T-cell (primary cell): ENCODE measurements at regions not wholly inside any gene's neighbourhood (a gene's known extent, or its start where the extent isn't known, plus 50 kb on each side); places are given as distances from the start of the nearest gene placed in this dataset.
"Not testable (repeated sequence)": the region's sequence is repeated elsewhere in the genome, so short reads cannot be mapped to it uniquely, and the experiment has no call there.

Experiments used
- ATAC-seq, 4 experiments: fragments of 200-7000 bp in 3 of 4; fragments of 150-1000 bp in 1 of 4; cut with Tn5 transposase; replicated peaks in 1 of 4; 1 replicate in 3 of 4; 2 replicates in 1 of 4; pipeline ENCODE4 v1.10.0; 2021; ENCODE audit warnings: moderate library complexity in 3 of 4, mild to moderate bottlenecking in 2 of 4, moderate number of reproducible peaks in 1 of 4
- CTCF ChIA-PET, 2 donors: fragments of 300-600 bp; sonication (Branson Sonifier 250); formaldehyde crosslinking; loops; one replicate each; lab custom pipeline; 2022; ENCODE audit warnings: antibody characterized with exemption in 2 of 2; lab: Charles Lee
- POLR2A ChIA-PET, 2 donors: fragments of 300-600 bp; sonication (Branson Sonifier 250); formaldehyde crosslinking; loops; one replicate each; lab custom pipeline; 2022; ENCODE audit warnings: antibody characterized with exemption in 2 of 2; lab: Charles Lee
- DNase-seq, 35 experiments: peaks; one replicate each; pipeline versions ENCODE4 v3.0.0 to v3.0.0-alpha.2; 2013 to 2023
- H3K27ac ChIP-seq: one replicate; pipeline ENCODE4 v1.5.1; 2013; ENCODE audit warnings: low read length
- H3K27me3 ChIP-seq, 2 experiments: replicated peaks in 1 of 2; 1 replicate in 1 of 2; 2 replicates in 1 of 2; pipeline versions ENCODE4 v1.6.1 to v1.7.0; 2013; ENCODE audit warnings: low read length in 1 of 2, mixed read lengths in 1 of 2; ENCODE audit not compliant: control insufficient read depth in 2 of 2, insufficient read depth in 2 of 2; ENCODE audit errors: extremely low read depth in 1 of 2
- H3K36me3 ChIP-seq, 2 donors: 1 replicate in 1 of 2; 2 replicates in 1 of 2; pipeline versions ENCODE4 v1.6.1 to v1.7.0; 2013; ENCODE audit warnings: low read length in 1 of 2; ENCODE audit not compliant: control insufficient read depth in 2 of 2, insufficient read depth in 1 of 2; ENCODE audit errors: extremely low read depth in 1 of 2
- H3K4me1 ChIP-seq, 2 experiments: 1 replicate in 1 of 2; 2 replicates in 1 of 2; pipeline versions ENCODE4 v1.6.1 to v1.7.0; 2013; ENCODE audit warnings: low read length in 2 of 2, mixed read lengths in 1 of 2; ENCODE audit not compliant: insufficient read depth in 2 of 2, control insufficient read depth in 1 of 2; ENCODE audit errors: extremely low read depth in 1 of 2
- H3K4me3 ChIP-seq, 2 donors: 1 replicate in 1 of 2; 2 replicates in 1 of 2; pipeline versions ENCODE4 v1.5.1 to v1.7.0; 2013; ENCODE audit warnings: mild to moderate bottlenecking in 2 of 2, low read length in 1 of 2, moderate library complexity in 1 of 2; ENCODE audit not compliant: control insufficient read depth in 1 of 2; ENCODE audit errors: extremely low read depth in 1 of 2
- H3K9me3 ChIP-seq: 2 replicates; pipeline ENCODE4 v1.7.0; 2013
- H3K27ac Mint-ChIP-seq, 2 donors: one replicate each; pipeline ENCODE4 v1.8.0; 2020 to 2021; ENCODE audit warnings: mild to moderate bottlenecking in 2 of 2, mixed read lengths in 2 of 2
- H3K27me3 Mint-ChIP-seq, 2 donors: one replicate each; pipeline ENCODE4 v1.8.0; 2021 to 2022; ENCODE audit warnings: mixed read lengths in 2 of 2
- H3K36me3 Mint-ChIP-seq: one replicate; pipeline ENCODE4 v1.8.0; 2021; ENCODE audit warnings: mixed read lengths
- H3K4me1 Mint-ChIP-seq, 3 donors: one replicate each; pipeline ENCODE4 v1.8.0; 2020 to 2022; ENCODE audit warnings: mixed read lengths in 3 of 3, mild to moderate bottlenecking in 1 of 3
- H3K4me3 Mint-ChIP-seq, 3 donors: one replicate each; pipeline ENCODE4 v1.8.0; 2020 to 2022; ENCODE audit warnings: mild to moderate bottlenecking in 3 of 3, mixed read lengths in 3 of 3, moderate library complexity in 3 of 3
- H3K9me3 Mint-ChIP-seq, 3 donors: one replicate each; pipeline ENCODE4 v1.8.0; 2020 to 2022; ENCODE audit warnings: mixed read lengths in 3 of 3
- WGBS: methylation state at CpG from one replicate; pipeline ENCODE4 v1.1.5; 2013; ENCODE audit warnings: missing lambda C conversion rate; ENCODE audit not compliant: insufficient coverage; 5-methylcytosine and 5-hydroxymethylcytosine counted together

- H3K27me3 Mint-ChIP-seq, result no peaks in the 10 kb centered on the region
- no peaks in the 10 kb centered on the region for H3K36me3 ChIP-seq
- peaks cover 0 to 14% (median 8%) of the 10 kb centered on the region in 3 donors for H3K9me3 Mint-ChIP-seq
- H3K4me3 Mint-ChIP-seq, result no peak overlapping the region
- POLR2A ChIA-PET, result no interaction called here
- H3K4me3 ChIP-seq, result no peak overlapping the region
- DNase-seq, result no peak
- CTCF ChIA-PET, result no interaction called here
- no peaks in the 10 kb centered on the region for H3K4me1 Mint-ChIP-seq
- no peak overlapping the region for H3K27ac Mint-ChIP-seq
- H3K4me1 ChIP-seq, result no peaks in the 10 kb centered on the region
- no peaks in the 10 kb centered on the region for H3K9me3 ChIP-seq
- H3K36me3 Mint-ChIP-seq, result no peaks in the 10 kb centered on the region
- ATAC-seq, result no peak
- 50% methylated on average over 1 of the region's 2 CpGs for WGBS
- H3K27me3 ChIP-seq, result no peaks in the 10 kb centered on the region
- H3K27ac ChIP-seq, result no peak overlapping the region
These were observed 657.2 kb downstream of the TLE1 start for GRCh38 chr9:81032030-81032572.

- Histone ChIP-seq H3K4me1 (no peaks in the 10 kb centered on the region), H3K27me3 (no peaks in the 10 kb centered on the region), H3K9me3 (no peaks in the 10 kb centered on the region), H3K27ac (no peak overlapping the region), H3K36me3 (no peaks in the 10 kb centered on the region), H3K4me3 (no peak overlapping the region)
- Mint-ChIP-seq H3K4me1 (no peaks in the 10 kb centered on the region), H3K27ac (no peak overlapping the region), H3K9me3 (peaks cover 0 to 16% (median 8%) of the 10 kb centered on the region in 3 donors), H3K4me3 (no peak overlapping the region), H3K36me3 (no peaks in the 10 kb centered on the region), H3K27me3 (no peaks in the 10 kb centered on the region)
- ATAC-seq (no peak), DNase-seq (no peak)
- ChIA-PET CTCF (no interaction called here), POLR2A (no interaction called here)
- WGBS, result 83% methylated on average over 4 of the region's 7 CpGs
These were observed 657.8 kb downstream of the TLE1 start for GRCh38 chr9:81031422-81032029.

GRCh38 chr9:81030027-81030426 is 659.3 kb downstream of the TLE1 start:
- Mint-ChIP-seq H3K4me3 (no peak overlapping the region), H3K9me3 (peaks cover 0 to 11% (median 5%) of the 10 kb centered on the region in 3 donors), H3K27me3 (no peaks in the 10 kb centered on the region), H3K36me3 (no peaks in the 10 kb centered on the region), H3K27ac (no peak overlapping the region), H3K4me1 (no peaks in the 10 kb centered on the region)
- ATAC-seq, result no peak
- no peaks in the 10 kb centered on the region for H3K9me3 ChIP-seq
- H3K4me1 ChIP-seq, result no peaks in the 10 kb centered on the region
- DNase-seq, result no peak
- no peaks in the 10 kb centered on the region for H3K36me3 ChIP-seq
- POLR2A ChIA-PET, result no interaction called here
- CTCF ChIA-PET, result no interaction called here
- H3K27me3 ChIP-seq, result no peaks in the 10 kb centered on the region
- H3K27ac ChIP-seq, result no peak overlapping the region
- no peak overlapping the region for H3K4me3 ChIP-seq

- no peak overlapping the region for H3K4me3 Mint-ChIP-seq
- Histone ChIP-seq H3K27me3 (no peaks in the 10 kb centered on the region), H3K36me3 (no peaks in the 10 kb centered on the region), H3K27ac (no peak overlapping the region), H3K4me3 (no peak overlapping the region), H3K9me3 (no peaks in the 10 kb centered on the region), H3K4me1 (no peaks in the 10 kb centered on the region)
- H3K27ac Mint-ChIP-seq, result no peak overlapping the region
- peaks cover 0 to 6% (median 5%) of the 10 kb centered on the region in 3 donors for H3K9me3 Mint-ChIP-seq
- ATAC-seq (no peak), DNase-seq (no peak)
- no CpG with 5 or more reads among the region's 4 CpGs for WGBS
- ChIA-PET CTCF (no interaction called here), POLR2A (no interaction called here)
- no peaks in the 10 kb centered on the region for H3K27me3 Mint-ChIP-seq
- no peaks in the 10 kb centered on the region for H3K4me1 Mint-ChIP-seq
- no peaks in the 10 kb centered on the region for H3K36me3 Mint-ChIP-seq
These were observed 660.8 kb downstream of the TLE1 start for GRCh38 chr9:81028504-81028903.

GRCh38 chr9:81022177-81022576 is 667.2 kb downstream of the TLE1 start:
- Histone ChIP-seq H3K27ac (no peak overlapping the region), H3K36me3 (no peaks in the 10 kb centered on the region), H3K27me3 (no peaks in the 10 kb centered on the region), H3K4me1 (no peaks in the 10 kb centered on the region), H3K4me3 (no peak overlapping the region), H3K9me3 (no peaks in the 10 kb centered on the region)
- WGBS, result 100% methylated on average over 1 of the region's 3 CpGs
- DNase-seq (no peak), ATAC-seq (no peak)
- H3K4me1 Mint-ChIP-seq, result no peaks in the 10 kb centered on the region
- H3K36me3 Mint-ChIP-seq, result no peaks in the 10 kb centered on the region
- H3K9me3 Mint-ChIP-seq, result peaks cover 3 to 9% (median 6%) of the 10 kb centered on the region in 3 donors
- no peak overlapping the region for H3K4me3 Mint-ChIP-seq
- ChIA-PET CTCF (no interaction called here), POLR2A (no interaction called here)
- no peaks in the 10 kb centered on the region for H3K27me3 Mint-ChIP-seq
- no peak overlapping the region for H3K27ac Mint-ChIP-seq

- CTCF ChIA-PET, H3K27me3 Mint-ChIP-seq, H3K36me3 Mint-ChIP-seq, H3K4me3 Mint-ChIP-seq, H3K4me3 ChIP-seq, H3K4me1 ChIP-seq, H3K27me3 ChIP-seq, DNase-seq, POLR2A ChIA-PET, ATAC-seq, H3K27ac Mint-ChIP-seq, H3K36me3 ChIP-seq, H3K9me3 ChIP-seq, H3K4me1 Mint-ChIP-seq, H3K27ac ChIP-seq: not testable (repeated sequence)
- WGBS, result no CpG with 5 or more reads among the region's 6 CpGs
- peaks cover 6 to 25% (median 12%) of the 10 kb centered on the region in 3 donors for H3K9me3 Mint-ChIP-seq
These were observed 674.4 kb downstream of the TLE1 start for GRCh38 chr9:81014945-81015344.

GRCh38 chr9:81013191-81013590 is 676.2 kb downstream of the TLE1 start:
- H3K27me3 Mint-ChIP-seq, H3K36me3 ChIP-seq, H3K27ac Mint-ChIP-seq, H3K4me3 ChIP-seq, CTCF ChIA-PET, H3K4me3 Mint-ChIP-seq, H3K4me1 ChIP-seq, H3K27me3 ChIP-seq, H3K36me3 Mint-ChIP-seq, H3K4me1 Mint-ChIP-seq, DNase-seq, H3K9me3 ChIP-seq, H3K27ac ChIP-seq, POLR2A ChIA-PET, ATAC-seq: not testable (repeated sequence)
- peaks cover 9 to 20% (median 12%) of the 10 kb centered on the region in 3 donors for H3K9me3 Mint-ChIP-seq
- no CpG with 5 or more reads among the region's 3 CpGs for WGBS
